ENCODE measurements at regions not wholly inside any gene's neighbourhood (a gene's known extent, or its start where the extent isn't known, plus 50 kb on each side); places are given as distances from the start of the nearest gene placed in this dataset.

DNA sequence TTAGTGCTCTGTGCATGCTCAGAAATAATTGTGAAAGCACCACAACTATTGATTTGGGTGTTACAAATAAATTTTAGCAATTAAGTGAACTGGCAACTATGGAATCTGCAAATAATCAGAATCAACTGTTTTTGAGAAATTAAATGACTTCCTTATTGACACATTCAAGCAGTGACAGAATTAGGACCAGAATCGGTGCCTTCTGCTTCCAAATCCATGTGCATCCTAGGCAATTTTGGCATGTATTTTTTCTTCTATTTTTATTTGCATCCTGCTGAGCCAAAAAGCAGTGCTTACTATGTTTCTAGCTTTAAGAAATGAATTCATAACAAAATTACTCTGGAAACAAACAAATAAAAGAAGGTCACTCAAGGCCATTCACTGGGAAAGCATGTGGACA, 408.2 kb downstream of the GXYLT1 start:
- DNase-seq = no peak

DNA sequence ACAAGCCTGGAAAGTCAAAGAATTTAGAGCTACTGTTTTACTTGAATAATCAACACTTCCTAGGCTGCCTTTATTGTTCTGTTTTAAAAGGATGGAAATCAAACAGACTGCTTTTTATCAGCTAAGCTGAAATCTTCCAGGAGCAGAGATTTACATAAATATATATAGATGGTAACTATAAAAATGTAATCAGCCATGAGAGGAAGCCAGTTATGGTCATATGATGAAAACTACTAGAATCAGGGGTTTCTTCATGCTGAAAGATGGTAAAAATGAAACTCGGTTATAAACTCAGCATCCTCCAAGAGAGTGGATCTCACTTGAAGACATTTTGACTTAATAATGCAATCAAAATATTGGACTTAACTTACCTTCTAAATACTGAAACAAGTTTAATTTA, 413.0 kb downstream of the GXYLT1 start:
- DNase-seq = no peak

DNA sequence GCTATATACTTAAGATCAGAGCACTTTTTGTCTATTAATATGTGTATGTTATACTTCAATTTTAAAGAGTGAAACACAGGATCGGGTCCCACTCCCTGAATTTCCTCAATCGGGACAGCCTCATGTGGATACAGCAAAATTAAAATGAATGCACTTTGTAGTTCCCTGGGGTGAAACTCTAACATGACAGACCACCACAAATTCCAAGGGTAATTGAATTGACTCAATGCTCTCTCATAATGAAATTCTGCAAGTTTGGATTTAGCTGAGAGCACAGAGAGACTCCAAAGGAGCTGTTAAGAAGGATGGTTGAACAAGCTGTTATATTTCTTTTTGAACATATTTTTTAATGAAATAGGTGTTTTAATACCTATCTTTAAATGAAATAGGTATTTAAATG, 413.6 kb downstream of the GXYLT1 start:
- DNase-seq = no peak

GRCh38 chr12:41724216-41724615, 420.5 kb downstream of the GXYLT1 start:
- DNase-seq = no peak

GRCh38 chr12:41719214-41719613, 425.5 kb downstream of the GXYLT1 start:
- no peak for DNase-seq

GRCh38 chr12:41715256-41715655, 429.4 kb downstream of the GXYLT1 start:
- no peak for DNase-seq

GRCh38 chr12:41709463-41710285, 435.0 kb downstream of the GXYLT1 start:
- DNase-seq = no peak

DNA sequence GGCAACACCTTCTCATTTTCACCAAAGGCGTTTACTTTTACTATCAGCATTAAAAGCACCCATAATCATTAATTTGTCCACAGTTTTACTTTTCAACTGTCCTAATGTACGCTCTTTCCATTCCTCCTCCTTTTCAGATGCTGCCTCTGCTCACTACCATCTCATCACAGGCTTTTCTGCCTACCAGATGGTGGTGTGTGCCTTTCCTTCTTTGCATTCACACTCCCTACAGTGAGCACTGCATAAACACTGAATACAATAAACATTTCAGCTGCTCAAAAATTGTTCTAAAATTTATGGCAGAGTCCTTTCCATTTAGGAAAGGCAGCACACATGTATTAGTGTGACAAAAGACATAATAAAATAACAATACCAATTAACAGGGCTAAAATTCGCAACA, 435.7 kb downstream of the GXYLT1 start:
- DNase-seq = no peak

GRCh38 chr12:41706376-41706775, 438.3 kb downstream of the GXYLT1 start:
- no peak for DNase-seq

GRCh38 chr12:41701943-41702601, 442.6 kb downstream of the GXYLT1 start:
- no peak for DNase-seq

DNA sequence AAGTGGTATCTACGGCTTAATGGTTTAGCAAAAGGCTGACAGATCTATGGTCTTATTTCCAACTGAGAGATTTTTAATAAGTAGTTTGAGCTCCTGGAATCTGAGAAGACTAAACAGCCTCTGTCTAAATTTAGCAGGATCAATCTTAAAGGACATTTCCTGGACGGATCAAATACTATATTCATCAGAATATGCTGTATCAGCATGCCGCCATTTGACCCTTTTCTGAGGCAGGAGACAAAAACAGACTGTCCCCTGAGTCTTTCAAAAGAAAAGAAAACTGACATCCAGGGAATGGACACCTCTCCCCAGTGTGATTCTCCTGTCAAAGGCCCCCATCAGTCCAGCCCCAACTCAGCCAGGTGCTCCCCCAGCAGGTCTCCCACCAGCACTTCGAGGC, 443.7 kb downstream of the GXYLT1 start:
- DNase-seq = no peak

GRCh38 chr12:41699658-41700057, 445.0 kb downstream of the GXYLT1 start:
- no peak for DNase-seq

GRCh38 chr12:41697161-41697560, 447.5 kb downstream of the GXYLT1 start:
- DNase-seq = no peak

GRCh38 chr12:41684997-41685396, 459.7 kb downstream of the GXYLT1 start:
- no peak for DNase-seq

GRCh38 chr12:41683513-41684240, 461.0 kb downstream of the GXYLT1 start:
- DNase-seq = no peak

DNA sequence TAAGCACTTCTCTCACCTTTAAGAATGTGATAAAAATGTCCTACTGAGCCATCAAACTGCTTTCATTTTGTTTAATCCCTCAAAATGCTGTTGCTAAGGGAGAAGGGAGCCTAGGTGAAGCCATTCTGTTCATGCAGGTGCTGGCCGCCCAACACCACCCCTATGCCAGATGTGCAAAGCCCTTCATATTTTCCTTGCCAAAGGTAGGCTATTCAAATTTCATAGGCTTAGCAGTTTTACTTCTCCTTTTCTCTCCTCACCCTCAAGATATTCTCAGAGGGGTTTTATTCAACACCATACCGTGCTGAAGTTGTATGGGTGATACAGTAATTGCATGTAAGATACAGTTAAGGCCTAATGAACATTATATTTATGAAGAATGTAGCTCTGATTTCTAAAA, 461.7 kb downstream of the GXYLT1 start:
- no peak for DNase-seq

- no peak for DNase-seq
Measured at GRCh38 chr12:41681898-41682297, 462.8 kb downstream of the GXYLT1 start.

DNA sequence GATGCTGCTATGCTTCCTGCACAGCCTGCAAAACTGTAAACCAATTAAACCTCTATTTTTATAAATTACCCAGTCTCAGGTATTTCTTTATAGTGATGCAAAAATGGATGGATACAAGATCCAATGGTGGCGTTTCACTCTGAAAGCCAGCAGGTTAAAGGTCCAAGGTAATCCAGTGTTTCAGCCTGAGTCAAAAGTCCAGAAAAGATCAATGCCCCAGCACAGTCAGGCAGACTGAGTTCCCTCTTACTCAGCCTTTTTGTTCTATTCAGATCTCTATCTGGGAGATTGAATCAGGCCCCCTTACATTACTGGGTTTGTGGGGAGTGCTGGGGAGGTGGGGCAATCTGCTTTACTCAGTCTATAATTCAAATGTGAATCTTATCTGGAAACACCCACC, 464.5 kb downstream of the GXYLT1 start:
- DNase-seq = no peak

GRCh38 chr12:41663598-41664265, 475.6 kb downstream of the PDZRN4 start:
- no peak for DNase-seq

GRCh38 chr12:41661141-41661765, 473.1 kb downstream of the PDZRN4 start:
- no peak for DNase-seq

DNA sequence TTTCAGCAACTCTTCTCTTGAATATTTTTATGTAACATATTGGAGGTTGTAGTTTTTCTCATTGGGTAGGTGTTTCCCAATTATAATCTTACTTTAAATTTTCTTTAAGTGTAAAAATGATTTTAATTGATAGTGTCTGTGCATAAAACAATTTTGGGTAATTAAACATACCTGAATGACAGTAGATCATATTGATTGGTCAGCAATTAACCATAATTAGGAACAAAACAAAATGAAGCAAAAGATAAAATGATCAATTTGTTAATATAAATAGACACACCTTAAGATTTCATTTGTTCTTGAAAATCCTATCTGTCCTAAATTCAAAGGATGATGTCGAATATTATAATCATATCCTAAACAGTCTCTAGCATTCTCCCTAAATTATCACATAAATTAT, 468.3 kb downstream of the PDZRN4 start:
- no peak for DNase-seq

GRCh38 chr12:41653386-41654326, 465.5 kb downstream of the PDZRN4 start:
- no peak for DNase-seq

All from NCI-H510A (cell line).